Prostate gland (tissue), 2 donors: ENCODE measurements at regions not wholly inside any gene's neighbourhood (a gene's known extent, or its start where the extent isn't known, plus 50 kb on each side); places are given as distances from the start of the nearest gene placed in this dataset.

Source experiments
- DNase-seq: peaks from one replicate; pipeline ENCODE4 v3.0.0-alpha.2; 2019; ENCODE audit warnings: low spot score
- H3K27ac ChIP-seq, 2 donors: fragments of 200-600 bp; sonication (generic); 2 replicates each; pipeline ENCODE4 v1.5.1; 2017 to 2019
- H3K27me3 ChIP-seq: fragments of 200-600 bp; sonication (generic); replicated peaks from 2 replicates; pipeline ENCODE4 v1.5.1; 2019; ENCODE audit not compliant: insufficient read depth
- H3K36me3 ChIP-seq, 2 donors: fragments of 200-600 bp; sonication (generic); 1 replicate in 1 of 2; 2 replicates in 1 of 2; pipeline versions ENCODE4 v1.5.1 to v1.8.1; 2017 to 2019
- H3K4me1 ChIP-seq: fragments of 200-600 bp; sonication (generic); replicated peaks from 2 replicates; pipeline ENCODE4 v1.5.1; 2019
- H3K4me3 ChIP-seq, 2 donors: fragments of 200-600 bp; sonication (generic); 2 replicates each; pipeline ENCODE4 v1.5.1; 2017 to 2019
- H3K9me3 ChIP-seq: fragments of 200-600 bp; sonication (generic); 2 replicates; pipeline ENCODE4 v1.5.1; 2017
- CTCF ChIP-seq, 4 experiments: fragments of 200-600 bp in 2 of 4; fragments of 450-650 bp in 2 of 4; sonication (generic) in 2 of 4; IDR thresholded peaks; 1 replicate in 3 of 4; 2 replicates in 1 of 4; pipeline ENCODE4 v1.5.1; 2016 to 2019; ENCODE audit warnings: antibody characterized with exemption in 4 of 4, mild to moderate bottlenecking in 2 of 4, moderate library complexity in 2 of 4
- POLR2A ChIP-seq: fragments of 450-650 bp; IDR thresholded peaks from one replicate; pipeline ENCODE4 v1.6.1; 2016; ENCODE audit warnings: antibody characterized with exemption, mild to moderate bottlenecking
- POLR2AphosphoS5 ChIP-seq: sonication (generic); formaldehyde crosslinking; IDR thresholded peaks from one replicate; pipeline ENCODE4 v1.6.1; 2017; ENCODE audit warnings: antibody characterized with exemption
- WGBS: methylation state at CpG from one replicate; pipeline ENCODE4 v1.1.5; 2018; 5-methylcytosine and 5-hydroxymethylcytosine counted together
- intact Hi-C: fragments of 100-400 bp; cut with DNase I; formaldehyde crosslinking; loops from one replicate; pipeline ENCODE4 v1.14.2; 2022

- Histone ChIP-seq H3K36me3 (no peaks in the 10 kb centered on the region), H3K4me1 (no peaks in the 10 kb centered on the region), H3K4me3 (no peak overlapping the region), H3K27ac (no peak overlapping the region), H3K27me3 (no peaks in the 10 kb centered on the region), H3K9me3 (no peaks in the 10 kb centered on the region)
- intact Hi-C loops = no loop called here
- TF ChIP-seq CTCF (IDR thresholded peaks at IDR 0.05) (no peak), POLR2A (no peak), POLR2AphosphoS5 (no peak)
- DNase-seq = no peak
- WGBS = 85% methylated on average over 2 of the region's 2 CpGs
Measured at GRCh38 chr5:126129431-126129830, 293.8 kb upstream of the GRAMD2B start.

GRCh38 chr5:126133424-126133823, 289.8 kb upstream of the GRAMD2B start:
- TF ChIP-seq POLR2AphosphoS5 (no peak), POLR2A (no peak), CTCF (IDR thresholded peaks at IDR 0.05) (no peak)
- Histone ChIP-seq H3K27me3 (no peaks in the 10 kb centered on the region), H3K4me3 (no peak overlapping the region), H3K4me1 (no peaks in the 10 kb centered on the region), H3K27ac (no peak overlapping the region), H3K9me3 (no peaks in the 10 kb centered on the region), H3K36me3 (no peaks in the 10 kb centered on the region)
- no peak for DNase-seq
- 92% methylated on average over 1 of the region's 1 CpG for WGBS
- intact Hi-C loops = no loop called here

- intact Hi-C loops = no loop called here
- H3K4me3 ChIP-seq = no peak overlapping the region
- no peak for DNase-seq
- TF ChIP-seq CTCF (IDR thresholded peaks at IDR 0.05) (no peak), POLR2AphosphoS5 (no peak), POLR2A (no peak)
- H3K36me3 ChIP-seq = no peaks in the 10 kb centered on the region
- H3K27me3 ChIP-seq = no peaks in the 10 kb centered on the region
- H3K9me3 ChIP-seq = no peaks in the 10 kb centered on the region
- H3K27ac ChIP-seq = no peak overlapping the region
- WGBS = 58% methylated on average over 2 of the region's 2 CpGs
- no peaks in the 10 kb centered on the region for H3K4me1 ChIP-seq
Measured at GRCh38 chr5:126137891-126138280, 285.3 kb upstream of the GRAMD2B start.

GRCh38 chr5:126138281-126138931, 284.8 kb upstream of the GRAMD2B start:
- Histone ChIP-seq H3K27me3 (no peaks in the 10 kb centered on the region), H3K27ac (no peak overlapping the region), H3K9me3 (no peaks in the 10 kb centered on the region), H3K4me1 (no peaks in the 10 kb centered on the region), H3K4me3 (no peak overlapping the region), H3K36me3 (no peaks in the 10 kb centered on the region)
- no peak for TF ChIP-seq CTCF (IDR thresholded peaks at IDR 0.05)
- TF ChIP-seq POLR2A = no peak
- TF ChIP-seq POLR2AphosphoS5 = no peak
- intact Hi-C loops = no loop called here
- DNase-seq = no peak
- WGBS = 61% methylated on average over 3 of the region's 3 CpGs

- DNase-seq = no peak
- intact Hi-C loops = no loop called here
- 85% methylated on average over 2 of the region's 2 CpGs for WGBS
- Histone ChIP-seq H3K4me3 (no peak overlapping the region), H3K4me1 (no peaks in the 10 kb centered on the region), H3K27me3 (no peaks in the 10 kb centered on the region), H3K36me3 (no peaks in the 10 kb centered on the region), H3K27ac (no peak overlapping the region), H3K9me3 (no peaks in the 10 kb centered on the region)
- TF ChIP-seq POLR2A (no peak), CTCF (IDR thresholded peaks at IDR 0.05) (no peak), POLR2AphosphoS5 (no peak)
Measured at GRCh38 chr5:126139086-126139485, 284.1 kb upstream of the GRAMD2B start.
